HL-60 (cell line): ENCODE measurements at regions not wholly inside any gene's neighbourhood (a gene's known extent, or its start where the extent isn't known, plus 50 kb on each side); places are given as distances from the start of the nearest gene placed in this dataset.

ENCODE experiments used
- DNase-seq, 2 experiments: peaks; one replicate each; pipeline ENCODE4 v3.0.0-alpha.2; 2010 to 2020; ENCODE audit warnings: low read depth in 1 of 2, low spot score in 1 of 2
- H3K27ac ChIP-seq: fragments of 250-450 bp; sonication (Bioruptor Pico); replicated peaks from 2 replicates; pipeline ENCODE4 v1.5.1; 2020; ENCODE audit warnings: mild to moderate bottlenecking, moderate library complexity
- H3K27me3 ChIP-seq: fragments of 250-450 bp; sonication (Bioruptor Pico); 2 replicates; pipeline ENCODE4 v1.5.1; 2021; ENCODE audit warnings: mild to moderate bottlenecking, moderate library complexity; ENCODE audit not compliant: insufficient read depth, poor library complexity, severe bottlenecking
- H3K4me3 ChIP-seq: replicated peaks from 2 replicates; pipeline ENCODE4 v1.5.1; 2011; ENCODE audit warnings: mild to moderate bottlenecking, control low read depth, low read length; ENCODE audit not compliant: insufficient read depth
- CTCF ChIP-seq: IDR thresholded peaks from one replicate; pipeline ENCODE4 v1.5.1; 2011; ENCODE audit warnings: low read length, control low read depth, inconsistent platforms; ENCODE audit not compliant: insufficient read depth
- GABPA ChIP-seq: IDR thresholded peaks from 2 replicates; pipeline ENCODE4 v1.6.1; 2012; ENCODE audit warnings: low read depth
- POLR2AphosphoS5 ChIP-seq: IDR thresholded peaks from 2 replicates; pipeline ENCODE4 v1.6.1; 2012; ENCODE audit warnings: low read depth
- SPI1 ChIP-seq: IDR thresholded peaks from 2 replicates; pipeline ENCODE4 v1.6.1; 2012; ENCODE audit warnings: low read depth, mild to moderate bottlenecking, borderline replicate concordance
- TF ChIP-seq, protein P1 (sequence below): IDR thresholded peaks from 2 replicates; pipeline ENCODE4 v1.6.1; 2012; ENCODE audit warnings: low read depth; ENCODE audit not compliant: insufficient replicate concordance

GRCh38 chr9:84177407-84177806, 163.2 kb downstream of the SLC28A3 start:
- no peak overlapping the region for H3K4me3 ChIP-seq
- H3K27me3 ChIP-seq, result no peaks in the 10 kb centered on the region
- no peak overlapping the region for H3K27ac ChIP-seq
- DNase-seq, result no peak
- no peak for TF ChIP-seq CTCF
- no peak for TF ChIP-seq GABPA
- TF ChIP-seq POLR2AphosphoS5, result no peak
- no peak for TF ChIP-seq SPI1
- TF ChIP-seq, protein P1, sequence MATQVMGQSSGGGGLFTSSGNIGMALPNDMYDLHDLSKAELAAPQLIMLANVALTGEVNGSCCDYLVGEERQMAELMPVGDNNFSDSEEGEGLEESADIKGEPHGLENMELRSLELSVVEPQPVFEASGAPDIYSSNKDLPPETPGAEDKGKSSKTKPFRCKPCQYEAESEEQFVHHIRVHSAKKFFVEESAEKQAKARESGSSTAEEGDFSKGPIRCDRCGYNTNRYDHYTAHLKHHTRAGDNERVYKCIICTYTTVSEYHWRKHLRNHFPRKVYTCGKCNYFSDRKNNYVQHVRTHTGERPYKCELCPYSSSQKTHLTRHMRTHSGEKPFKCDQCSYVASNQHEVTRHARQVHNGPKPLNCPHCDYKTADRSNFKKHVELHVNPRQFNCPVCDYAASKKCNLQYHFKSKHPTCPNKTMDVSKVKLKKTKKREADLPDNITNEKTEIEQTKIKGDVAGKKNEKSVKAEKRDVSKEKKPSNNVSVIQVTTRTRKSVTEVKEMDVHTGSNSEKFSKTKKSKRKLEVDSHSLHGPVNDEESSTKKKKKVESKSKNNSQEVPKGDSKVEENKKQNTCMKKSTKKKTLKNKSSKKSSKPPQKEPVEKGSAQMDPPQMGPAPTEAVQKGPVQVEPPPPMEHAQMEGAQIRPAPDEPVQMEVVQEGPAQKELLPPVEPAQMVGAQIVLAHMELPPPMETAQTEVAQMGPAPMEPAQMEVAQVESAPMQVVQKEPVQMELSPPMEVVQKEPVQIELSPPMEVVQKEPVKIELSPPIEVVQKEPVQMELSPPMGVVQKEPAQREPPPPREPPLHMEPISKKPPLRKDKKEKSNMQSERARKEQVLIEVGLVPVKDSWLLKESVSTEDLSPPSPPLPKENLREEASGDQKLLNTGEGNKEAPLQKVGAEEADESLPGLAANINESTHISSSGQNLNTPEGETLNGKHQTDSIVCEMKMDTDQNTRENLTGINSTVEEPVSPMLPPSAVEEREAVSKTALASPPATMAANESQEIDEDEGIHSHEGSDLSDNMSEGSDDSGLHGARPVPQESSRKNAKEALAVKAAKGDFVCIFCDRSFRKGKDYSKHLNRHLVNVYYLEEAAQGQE, result no peak

DNA sequence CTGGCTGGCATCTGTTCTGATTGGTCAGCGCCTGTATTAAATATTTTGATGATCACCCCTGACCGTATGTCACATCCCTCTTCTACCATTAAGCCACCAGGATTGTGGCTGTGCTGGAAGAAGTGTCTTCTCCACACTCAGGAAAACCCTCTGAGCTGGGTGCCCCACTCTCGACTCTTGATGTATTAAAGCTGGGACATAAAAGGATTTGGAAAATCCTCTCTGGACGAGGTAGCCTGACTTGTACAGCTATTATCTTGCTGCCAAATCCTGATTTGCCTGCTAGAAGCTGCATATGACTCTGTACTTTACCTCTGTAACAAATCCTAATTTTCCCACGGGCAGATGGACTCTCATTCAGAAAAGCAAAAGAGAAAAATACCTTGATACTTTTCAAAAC, 161.0 kb downstream of the SLC28A3 start:
- H3K27ac ChIP-seq, result no peak overlapping the region
- TF ChIP-seq POLR2AphosphoS5 (no peak), SPI1 (no peak), GABPA (no peak), CTCF (no peak)
- TF ChIP-seq, protein P1, result no peak
- H3K4me3 ChIP-seq, result no peak overlapping the region
- no peak for DNase-seq
- no peaks in the 10 kb centered on the region for H3K27me3 ChIP-seq

DNA sequence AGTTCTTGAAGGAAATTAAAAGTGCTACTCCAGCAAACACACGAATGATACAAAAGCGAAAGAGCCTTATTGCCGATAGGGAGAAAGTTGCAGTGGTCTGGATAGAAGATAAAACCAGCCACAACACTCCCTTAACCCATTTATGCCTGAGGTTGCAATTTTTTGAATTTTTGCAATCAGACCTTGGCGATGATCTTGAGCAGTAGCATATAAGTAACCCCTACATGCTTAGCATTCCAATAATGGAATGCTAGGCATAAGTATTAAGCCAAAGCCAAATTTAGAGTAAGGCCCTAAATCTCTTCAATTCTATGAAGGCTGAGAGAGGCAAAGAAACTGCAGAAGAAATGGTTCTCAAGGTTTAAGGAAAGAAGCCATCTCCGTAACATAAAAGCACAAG, 153.5 kb downstream of the SLC28A3 start:
- TF ChIP-seq SPI1 (no peak), GABPA (no peak), CTCF (no peak), POLR2AphosphoS5 (no peak)
- TF ChIP-seq, protein P1, result no peak
- Histone ChIP-seq H3K27ac (no peak overlapping the region), H3K27me3 (peaks cover 5% of the 10 kb centered on the region), H3K4me3 (no peak overlapping the region)
- no peak for DNase-seq
